Smooth muscle cell of the brain vasculature (primary cell): ENCODE measurements at regions not wholly inside any gene's neighbourhood (a gene's known extent, or its start where the extent isn't known, plus 50 kb on each side); places are given as distances from the start of the nearest gene placed in this dataset.

ENCODE experiments used
- DNase-seq: peaks from one replicate; pipeline ENCODE4 v3.0.0-alpha.2; 2012; ENCODE audit warnings: low read depth, low spot score

DNA sequence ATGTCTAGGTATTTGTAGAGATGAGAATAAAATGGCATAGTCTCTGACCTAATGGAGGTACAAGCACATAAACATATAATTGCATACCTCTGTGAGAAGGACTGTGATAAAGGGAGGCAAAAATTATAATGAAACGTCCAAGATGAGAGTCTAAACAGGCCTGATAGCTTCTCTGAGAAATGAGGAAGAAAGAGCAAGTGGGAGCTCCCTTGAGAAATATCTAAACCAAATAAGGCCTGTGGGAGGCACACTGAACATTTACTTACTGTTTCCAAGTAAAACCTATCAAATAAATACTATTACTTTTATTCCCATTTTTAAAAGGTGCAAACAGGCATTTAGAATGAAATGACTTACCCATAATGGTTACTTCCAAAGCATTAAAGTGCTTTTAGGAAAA, 125.6 kb upstream of the PAPPA start:
- DNase-seq = no peak

- DNase-seq = no peak
Measured at GRCh38 chr9:116030517-116030916, 123.1 kb upstream of the PAPPA start.

DNA sequence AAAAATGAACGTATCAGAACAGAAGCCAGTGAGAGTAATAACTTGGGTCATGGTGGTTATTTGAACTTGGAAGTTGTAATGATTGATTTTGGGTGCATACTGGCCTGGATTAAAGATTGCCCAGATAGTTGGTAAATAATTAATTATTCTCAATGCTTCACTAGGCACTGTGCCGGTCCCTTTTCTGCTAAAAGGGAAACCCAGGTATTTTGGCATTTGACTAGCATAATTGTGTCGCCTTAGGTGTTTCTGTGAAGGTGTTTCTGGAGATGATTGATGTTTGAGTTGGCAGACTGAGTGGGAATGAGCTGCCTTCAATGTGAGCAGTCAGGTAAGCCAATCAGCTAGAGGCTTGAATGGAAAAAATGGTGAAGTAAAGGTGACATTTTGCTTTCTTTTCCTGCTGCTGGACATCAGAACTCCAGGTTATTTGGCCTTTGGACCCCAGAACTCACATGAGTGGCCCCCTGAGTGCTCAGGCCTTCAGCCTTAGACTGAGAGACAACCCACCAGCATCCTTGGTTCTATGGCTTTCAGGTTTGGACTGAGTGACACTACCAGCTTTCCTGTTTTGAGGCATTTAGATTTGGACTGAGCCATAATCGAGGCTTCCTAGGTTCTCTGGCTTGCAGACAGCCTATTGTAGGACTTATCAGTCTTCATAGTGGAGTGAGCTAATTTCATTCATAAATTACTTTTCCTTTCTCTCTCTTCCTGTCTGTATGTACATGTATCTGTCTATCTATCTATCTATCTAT, 120.7 kb upstream of the PAPPA start:
- no peak for DNase-seq

DNA sequence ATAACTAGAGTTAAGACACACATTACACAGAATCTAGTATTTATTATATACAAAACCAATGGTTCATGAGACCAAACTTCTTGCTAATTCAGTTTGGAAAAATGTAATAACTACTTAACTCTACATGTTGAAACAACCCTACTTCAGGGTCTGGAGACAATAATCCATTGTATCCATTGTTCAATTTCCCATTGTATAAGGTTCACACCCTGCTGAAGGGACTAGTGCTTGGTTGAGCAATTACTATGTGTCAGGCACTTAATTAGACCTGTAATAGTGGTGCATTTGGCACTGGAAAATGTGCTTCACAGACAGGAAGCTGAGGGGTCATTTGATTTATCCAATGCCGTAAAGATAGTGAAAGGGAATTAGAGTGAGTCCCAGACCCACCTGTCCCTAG, 114.3 kb upstream of the PAPPA start:
- DNase-seq = no peak

GRCh38 chr9:116039893-116040292, 113.7 kb upstream of the PAPPA start:
- no peak for DNase-seq

GRCh38 chr9:116042321-116042720, 111.3 kb upstream of the PAPPA start:
- DNase-seq = no peak

DNA sequence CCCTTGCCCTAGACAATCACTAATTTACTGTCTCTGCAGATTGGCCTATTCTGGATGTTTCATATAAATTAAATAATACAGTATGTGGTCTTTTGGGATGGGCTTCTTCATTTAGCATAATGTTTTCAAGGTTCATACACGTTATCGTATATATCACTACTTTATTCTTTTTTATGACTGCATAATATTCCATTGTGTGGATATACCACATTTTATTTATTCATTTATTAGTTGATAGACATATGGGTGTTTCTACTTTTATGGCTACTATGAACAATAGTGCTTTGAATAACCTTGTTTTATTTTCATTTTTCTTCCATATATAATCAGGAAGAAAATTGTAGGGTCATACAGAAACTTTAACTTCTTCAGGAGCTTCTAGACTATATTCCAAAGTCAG, 108.5 kb upstream of the PAPPA start:
- DNase-seq = no peak

DNA sequence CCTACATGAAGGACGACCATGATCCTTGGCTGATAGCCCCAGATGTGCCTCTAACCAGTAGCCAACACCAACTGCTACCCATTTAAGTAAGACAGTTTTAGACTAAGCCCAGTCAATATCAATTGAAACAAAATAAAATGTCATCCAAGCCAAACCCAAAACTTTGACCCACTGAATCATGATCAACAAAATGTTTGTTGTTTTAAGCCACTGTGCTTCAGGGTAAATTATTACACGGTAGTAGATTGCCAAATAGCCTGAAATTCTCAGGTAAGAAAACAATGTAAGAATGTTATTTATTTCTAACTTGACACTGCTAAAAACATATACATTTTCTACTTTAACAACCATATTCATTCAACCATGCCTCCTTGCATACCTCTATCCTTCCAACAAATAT, 105.5 kb upstream of the PAPPA start:
- DNase-seq = no peak

DNA sequence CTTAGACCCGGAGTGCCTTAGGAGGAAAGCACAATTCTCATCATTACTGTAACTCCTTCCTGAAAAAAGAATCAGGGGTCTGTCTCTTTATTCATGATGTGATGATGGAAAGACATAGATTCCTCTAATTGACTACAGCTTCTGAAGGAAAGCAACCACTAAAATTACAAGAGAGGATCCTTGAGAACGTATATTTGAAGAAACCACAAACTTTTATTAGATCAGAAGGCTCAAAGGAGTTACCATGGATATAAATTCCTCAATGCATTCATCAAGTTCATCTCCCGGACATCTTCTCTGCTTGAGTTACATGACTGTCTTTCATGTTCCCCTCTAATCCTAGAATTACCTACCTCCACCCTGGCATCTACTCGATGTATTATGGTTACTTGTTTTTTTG, 104.1 kb upstream of the PAPPA start:
- DNase-seq = no peak

DNA sequence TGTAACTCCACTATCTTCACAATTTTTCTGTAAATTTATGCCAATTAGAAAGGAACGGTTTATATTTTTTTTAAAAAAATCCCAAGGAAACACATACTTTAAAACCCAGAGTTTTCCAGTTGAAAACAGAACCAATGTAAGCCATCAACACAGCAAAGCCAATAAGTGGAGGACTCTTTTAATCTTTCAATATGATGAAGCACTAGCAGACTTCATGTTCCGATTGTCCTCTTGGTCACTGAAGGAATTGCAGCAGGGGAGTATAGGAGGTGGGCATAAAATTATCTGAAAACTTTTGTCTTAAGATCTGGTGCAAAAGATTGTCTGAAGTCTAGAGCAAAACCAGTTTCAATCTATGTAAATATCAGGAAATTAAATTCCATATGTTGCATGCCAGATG, 102.1 kb upstream of the PAPPA start:
- DNase-seq = no peak

GRCh38 chr9:116055536-116055935, 98.1 kb upstream of the PAPPA start:
- no peak for DNase-seq

GRCh38 chr9:116057371-116057770, 96.2 kb upstream of the PAPPA start:
- DNase-seq = no peak

DNA sequence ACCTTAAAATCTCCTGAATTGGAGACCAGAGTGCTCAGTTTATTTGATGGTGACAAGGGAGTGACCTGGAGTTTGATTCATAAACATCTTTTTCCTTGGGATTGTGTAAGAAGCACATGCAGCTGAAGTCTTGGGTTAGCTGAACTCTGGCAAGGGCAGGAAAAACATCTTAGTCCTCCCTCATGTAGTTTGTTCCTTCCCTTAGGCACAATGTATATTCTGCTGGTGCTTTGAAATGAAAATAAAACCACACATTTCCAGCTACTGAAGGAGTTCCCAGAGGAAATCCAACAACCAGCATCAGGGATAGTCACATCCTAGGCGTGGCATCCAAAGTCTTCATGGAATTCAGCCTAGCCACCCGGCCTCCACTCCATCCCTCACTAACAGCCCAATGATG, 95.2 kb upstream of the PAPPA start:
- DNase-seq = no peak

DNA sequence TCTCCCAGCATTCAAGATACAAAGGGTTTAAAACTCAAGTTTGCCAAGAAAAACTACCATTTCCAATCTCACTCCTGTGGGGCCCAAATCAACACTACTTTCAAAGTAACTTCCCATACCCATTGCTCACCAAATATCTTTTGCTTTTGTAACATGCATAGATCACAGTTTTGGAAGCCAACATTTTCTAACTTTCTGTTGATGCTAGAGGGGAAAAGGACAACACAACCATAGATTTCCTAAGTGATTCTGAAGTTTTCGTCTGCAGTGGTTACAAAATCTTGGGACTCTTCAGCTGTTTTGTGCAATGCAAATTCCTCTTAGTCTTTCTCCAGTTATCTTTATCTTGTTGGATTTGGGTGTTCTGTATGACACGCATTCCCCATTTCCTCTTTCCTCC, 94.1 kb upstream of the PAPPA start:
- no peak for DNase-seq

DNA sequence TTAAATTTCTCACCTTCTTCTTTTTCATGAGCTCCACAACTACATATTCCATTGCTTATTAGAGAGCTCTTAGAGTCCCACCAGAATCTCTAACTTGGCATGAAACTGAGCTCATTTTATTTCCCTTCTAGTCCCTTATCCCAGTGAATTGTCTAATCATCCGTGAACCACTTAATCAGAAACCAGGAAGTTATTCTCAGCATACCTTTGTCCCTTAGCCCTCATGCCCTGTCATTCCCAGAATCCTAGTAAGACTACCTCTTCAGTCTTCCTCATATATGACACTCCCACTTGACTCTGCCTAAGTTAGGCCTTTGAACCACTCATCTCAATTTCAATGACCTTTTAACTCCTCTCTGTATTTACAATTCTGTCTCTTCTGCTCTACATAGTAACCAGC, 93.0 kb upstream of the PAPPA start:
- DNase-seq = no peak

DNA sequence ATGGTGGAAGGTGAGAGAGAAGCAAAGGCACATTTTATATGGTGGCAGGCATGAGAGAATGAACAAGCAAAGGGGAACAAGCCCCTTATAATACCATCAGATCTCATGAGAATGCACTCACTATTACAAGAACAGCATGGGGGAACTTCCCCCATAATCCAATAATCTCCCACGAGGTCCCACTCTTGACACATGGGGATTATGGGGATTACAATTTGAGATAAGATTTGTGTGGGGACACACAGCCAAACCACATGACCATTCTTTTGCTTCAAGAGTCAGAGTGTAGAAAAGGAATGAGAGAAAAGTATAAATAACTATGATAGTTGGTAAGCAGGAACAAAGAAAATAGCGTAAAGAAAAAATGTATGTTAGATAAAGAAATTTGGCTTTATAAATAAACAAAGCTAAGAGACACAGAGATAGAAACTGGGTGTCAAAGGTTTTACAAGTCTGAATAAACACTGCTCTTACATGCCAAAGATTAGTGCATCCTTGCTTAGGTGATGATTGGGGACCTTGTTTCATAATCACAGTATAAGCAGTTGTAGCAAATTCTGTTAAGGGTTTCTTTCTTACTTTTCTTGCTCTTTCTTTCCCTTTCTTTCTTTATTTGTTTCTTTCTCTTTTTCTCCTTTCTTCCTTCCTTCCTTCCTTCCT, 91.9 kb upstream of the PAPPA start:
- DNase-seq = no peak

DNA sequence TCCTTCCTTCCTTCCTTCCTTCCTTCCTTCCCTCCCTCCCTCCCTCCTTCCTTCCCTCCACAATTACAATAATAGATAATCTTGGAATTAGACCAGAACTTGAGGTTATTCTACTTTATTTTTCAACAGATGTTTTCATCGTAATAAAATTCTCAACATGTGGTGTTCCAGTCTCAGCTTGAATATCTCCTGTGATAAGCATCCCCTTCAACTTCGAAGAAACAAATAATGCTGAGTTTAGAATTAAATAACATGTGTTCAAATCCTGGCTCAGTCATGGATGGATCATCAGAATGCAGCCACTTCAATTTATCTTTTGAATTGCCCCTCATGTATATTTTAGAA, 91.4 kb upstream of the PAPPA start:
- no peak for DNase-seq

DNA sequence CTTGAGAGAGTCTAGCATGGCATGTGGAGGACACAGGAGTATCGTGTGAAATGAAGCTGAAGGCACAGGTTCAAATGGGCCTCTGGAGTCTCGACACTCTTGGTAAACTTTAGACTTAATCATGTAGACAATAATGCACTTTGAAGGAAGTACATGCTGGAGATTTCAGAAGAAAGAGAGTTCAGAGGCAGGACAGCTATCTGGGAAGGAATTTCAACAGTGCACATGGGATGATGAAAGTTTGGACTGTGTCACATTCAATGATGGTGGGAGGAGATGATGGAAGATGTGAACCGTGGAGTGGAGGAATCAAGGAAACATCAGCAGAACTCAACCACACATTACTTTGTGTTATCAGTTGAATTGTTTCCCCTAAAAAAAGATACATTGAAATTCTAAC, 88.6 kb upstream of the PAPPA start:
- DNase-seq = no peak

DNA sequence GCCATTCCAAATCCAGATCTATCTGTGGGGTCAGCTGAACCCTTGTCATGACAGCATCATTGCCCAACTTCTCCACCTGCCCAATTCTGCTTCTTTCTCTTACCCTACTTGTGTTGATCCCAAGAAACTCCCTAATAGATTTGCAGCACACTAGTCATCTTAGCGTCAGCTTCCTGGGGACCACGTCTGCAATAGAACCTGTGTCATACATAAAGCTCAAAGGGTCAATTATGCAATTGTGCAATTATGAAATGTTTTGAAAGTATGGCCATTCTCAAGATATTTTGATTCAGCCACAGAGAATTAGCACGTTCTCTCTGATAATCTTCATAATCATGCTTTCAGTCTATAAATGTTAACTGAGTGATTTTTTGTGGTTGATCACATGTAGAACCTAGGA, 87.4 kb upstream of the PAPPA start:
- DNase-seq = no peak

DNA sequence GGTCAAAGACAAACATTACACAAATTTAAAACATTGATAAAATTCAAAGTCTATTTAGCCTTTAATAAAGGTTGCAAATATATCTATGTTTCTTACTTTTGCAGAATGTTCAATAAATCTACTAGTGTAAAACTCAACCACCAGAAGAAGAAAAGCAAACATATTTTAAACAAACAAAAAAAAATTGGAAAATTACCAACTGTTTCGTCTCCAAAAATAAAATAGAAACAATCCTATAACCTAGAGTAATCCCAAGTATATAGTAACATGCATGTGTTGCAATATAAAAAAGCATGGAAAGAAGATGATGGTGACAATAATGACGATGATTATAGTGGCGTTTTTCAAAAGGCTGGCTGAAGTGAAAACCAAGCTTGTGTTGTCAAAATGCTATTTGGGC, 86.0 kb upstream of the PAPPA start:
- DNase-seq = no peak

GRCh38 chr9:116070256-116070914, 83.2 kb upstream of the PAPPA start:
- no peak for DNase-seq

DNA sequence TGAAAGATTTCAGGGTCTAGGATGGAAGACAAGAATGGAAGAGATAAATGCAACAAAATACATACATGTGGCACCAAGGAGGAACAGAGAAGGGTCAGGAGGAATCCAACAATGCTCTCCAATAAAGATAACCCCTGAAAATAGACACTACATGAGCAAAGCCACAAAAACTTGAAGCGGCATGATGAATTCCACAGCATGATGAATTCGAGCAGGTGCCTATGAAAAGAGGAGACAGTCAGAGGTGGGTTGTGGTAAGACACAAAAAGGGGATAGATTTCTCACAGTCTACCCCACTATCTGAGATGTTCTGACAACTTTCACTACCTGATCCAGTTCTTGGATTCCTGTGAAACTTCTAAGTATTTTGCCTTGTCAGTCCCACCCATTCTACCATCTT, 81.5 kb upstream of the PAPPA start:
- no peak for DNase-seq

DNA sequence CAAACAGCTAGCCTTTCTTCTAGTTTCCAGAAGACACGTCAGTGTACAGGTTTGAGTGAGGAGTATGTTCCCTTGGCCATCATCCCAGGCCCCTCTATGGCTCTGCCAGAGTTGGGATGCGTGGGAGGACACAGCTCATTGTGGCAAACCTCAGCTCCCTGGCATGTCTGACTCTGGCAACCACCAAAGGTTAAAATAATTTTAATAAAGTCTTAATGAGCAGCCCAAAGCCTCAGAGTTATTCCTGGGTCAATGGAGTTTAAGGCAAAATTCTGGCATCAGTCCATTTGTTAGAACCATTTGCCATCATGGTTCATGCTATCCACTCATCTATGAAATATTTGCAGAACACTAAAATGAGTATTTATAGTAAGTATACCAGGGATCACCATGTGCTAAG, 79.8 kb upstream of the PAPPA start:
- no peak for DNase-seq
